Cerebellar cortex (tissue), 1 donor: ENCODE measurements at regions not wholly inside any gene's neighbourhood (a gene's known extent, or its start where the extent isn't known, plus 50 kb on each side); places are given as distances from the start of the nearest gene placed in this dataset.

Experiments
- DNase-seq: peaks from one replicate; pipeline ENCODE4 v3.0.0-alpha.2; 2015; ENCODE audit warnings: low spot score

DNA sequence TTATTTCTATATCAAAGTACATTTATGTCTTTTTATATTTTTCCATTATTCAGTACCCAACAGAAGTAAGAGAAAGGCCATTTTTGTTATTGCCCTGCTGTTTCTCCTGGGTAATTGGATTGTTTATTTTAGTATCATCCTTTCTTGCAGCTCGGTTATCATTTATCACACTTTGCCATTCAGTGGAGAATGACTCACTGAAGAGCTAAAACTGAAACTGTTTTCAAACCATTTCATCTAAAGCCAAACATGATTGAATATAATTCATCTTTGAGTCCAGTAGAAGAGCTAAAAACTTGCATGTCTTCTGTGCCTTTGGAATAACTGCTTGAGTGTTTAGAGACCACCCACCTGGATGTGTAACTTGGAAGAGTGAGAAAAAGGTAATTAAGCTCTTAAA lies 139.5 kb upstream of the PRDM9 start:
- no peak for DNase-seq

DNA sequence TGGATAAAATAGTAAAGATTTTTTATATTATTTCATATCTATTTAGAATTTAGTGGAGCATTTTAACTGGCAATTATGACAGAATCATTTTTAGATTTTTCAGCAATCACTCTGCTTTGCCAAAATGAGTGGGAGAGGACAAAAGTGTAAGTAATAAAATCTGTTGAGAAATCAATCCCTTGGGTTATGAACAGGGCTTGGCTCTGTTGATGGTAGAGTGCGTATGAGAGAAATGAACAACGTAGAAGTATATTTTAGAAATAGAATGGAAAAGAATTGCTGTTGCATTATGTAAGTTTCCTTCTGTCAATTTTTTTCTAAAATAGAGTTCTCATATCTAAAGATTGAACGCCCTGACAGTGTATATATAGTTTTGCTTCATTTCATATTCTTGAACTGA lies 154.1 kb upstream of the PRDM9 start:
- DNase-seq, result no peak

DNA sequence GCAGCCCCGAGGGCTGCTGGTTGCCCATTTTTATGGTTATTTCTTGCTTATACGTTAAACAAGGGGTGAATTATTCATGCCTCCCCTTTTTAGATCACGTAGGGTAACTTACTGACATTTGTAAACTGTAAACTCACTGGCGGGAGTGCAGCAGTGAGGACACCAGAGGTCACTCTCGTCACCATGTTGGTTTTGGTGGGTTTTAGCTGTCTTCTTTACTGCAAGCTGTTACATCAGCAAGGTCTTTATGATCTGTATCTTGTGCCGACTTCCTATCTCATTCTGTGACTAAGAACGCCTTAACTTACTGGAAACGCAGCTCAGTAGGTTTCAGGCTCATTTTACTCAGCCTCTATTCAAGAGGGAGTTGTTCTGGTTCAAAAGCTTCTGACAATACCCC lies 155.0 kb upstream of the PRDM9 start:
- DNase-seq, result no peak

DNA sequence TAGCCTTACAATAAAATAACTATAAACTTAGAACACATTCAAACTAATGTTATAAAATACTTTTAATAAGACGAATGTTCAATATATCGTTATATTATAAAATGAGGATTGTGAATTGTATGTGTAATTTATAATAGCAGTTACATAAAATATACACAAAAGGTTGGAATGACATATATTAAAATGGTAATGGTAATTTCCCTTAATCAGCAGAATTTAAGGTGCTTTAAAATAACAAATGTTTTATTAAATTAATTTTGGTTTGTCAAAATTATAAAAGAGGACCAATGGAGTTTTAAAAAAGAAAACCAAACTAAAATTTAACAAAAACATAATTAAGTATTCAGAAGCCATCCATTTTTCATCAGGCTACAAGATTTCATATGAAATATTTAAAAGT lies 164.3 kb upstream of the PRDM9 start:
- no peak for DNase-seq

DNA sequence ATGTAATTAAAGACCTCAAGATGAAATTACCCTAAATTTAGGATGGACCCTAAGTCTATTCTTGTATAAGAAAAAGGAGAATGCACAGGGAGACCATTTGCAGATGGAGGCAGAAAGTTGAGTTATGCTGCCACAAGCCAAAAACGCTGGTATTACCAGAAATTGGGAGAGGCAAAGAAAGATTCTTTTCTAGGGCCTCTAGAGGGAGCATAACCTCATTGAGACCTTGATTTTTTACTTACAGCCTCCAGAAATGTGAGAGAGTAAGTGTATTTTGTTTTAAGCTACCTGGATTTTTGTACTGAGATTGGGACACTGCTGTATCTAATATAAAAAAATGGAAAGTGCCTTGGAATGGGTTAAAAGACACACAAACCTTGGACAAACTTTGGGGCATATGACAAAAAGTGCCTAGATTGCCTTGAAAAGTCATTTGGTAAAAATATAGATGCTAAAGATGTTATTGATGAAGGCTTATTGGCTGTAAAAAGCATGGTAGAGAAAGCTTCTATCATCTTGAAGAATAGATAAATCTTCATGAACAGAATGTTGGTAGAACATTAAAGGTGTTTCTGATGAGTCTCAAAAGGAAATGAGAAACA lies 174.7 kb upstream of the PRDM9 start:
- DNase-seq, result peak; percentile 11

DNA sequence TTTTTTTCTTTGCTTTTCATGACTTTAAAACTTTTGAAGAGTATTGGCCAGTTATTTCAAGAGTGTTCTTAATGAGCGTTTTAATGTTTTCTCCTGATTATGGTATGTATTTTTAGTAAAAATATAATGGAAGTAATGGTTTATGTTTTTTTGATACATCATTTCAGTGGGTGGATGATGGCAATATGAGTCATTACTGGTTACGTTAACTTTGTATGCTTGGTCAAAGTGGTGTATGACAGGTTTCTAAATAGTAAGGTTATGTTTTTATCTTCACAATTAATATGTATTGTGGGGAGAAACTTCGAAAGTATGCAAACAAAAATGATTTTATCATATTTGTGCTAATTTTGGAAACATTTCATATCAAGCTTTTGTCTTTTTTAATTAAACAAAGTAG lies 176.7 kb upstream of the PRDM9 start:
- DNase-seq, result no peak

DNA sequence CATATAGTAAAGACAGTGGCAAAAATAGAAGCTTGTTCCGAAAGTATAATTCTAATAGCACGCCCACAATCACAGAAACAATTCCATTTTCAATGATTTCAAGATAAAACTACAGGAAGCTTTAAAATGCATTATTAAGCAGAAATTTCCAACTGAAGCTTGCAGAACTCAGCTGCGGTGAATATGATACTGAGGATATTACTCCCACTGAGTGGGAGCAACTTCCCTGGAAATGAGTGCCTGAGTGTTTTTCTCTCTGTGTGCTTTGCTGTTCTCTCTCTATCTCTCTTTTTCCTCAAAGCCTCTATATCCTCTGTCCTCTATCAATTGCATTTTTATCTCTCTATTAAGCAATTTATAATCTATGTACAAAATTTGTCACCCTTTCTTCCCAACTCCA lies 187.5 kb upstream of the PRDM9 start:
- DNase-seq, result no peak

DNA sequence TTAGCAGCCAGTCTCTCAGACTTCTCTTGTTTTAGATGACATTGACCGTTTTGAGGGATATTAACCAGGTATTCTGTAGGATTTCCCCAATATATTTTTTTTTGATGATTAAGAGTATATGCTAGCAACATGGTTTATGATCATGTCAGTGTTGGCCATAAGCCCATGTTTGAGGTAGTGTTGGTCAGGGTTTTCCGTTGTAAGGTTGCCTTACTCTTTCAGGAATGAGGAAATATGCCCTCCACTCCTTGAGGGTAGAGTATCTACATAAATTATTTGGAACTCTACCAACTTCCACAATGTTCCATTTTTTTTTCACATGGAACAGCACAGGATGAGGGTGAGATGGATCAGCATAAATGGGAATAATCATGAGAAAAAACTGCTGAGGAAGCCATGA lies 188.4 kb upstream of the PRDM9 start:
- no peak for DNase-seq

DNA sequence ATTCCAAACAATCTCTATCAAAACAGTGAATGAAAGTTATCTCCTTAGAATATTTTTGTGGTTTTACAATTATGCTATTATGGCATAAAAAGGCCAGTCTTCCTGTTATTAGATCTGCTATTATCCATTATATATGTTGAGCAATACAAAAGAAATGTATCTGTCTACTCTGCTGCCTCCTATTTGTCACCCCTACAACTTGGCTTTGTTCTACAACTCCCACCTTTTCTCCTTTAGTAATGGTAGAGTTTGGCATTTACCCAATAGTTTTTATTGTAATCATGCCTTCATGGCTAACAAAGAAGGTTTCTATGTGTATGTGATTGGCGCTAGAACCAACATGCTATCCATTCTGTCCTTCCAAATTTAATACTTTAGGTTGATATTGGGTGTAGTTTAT lies 189.2 kb upstream of the PRDM9 start:
- DNase-seq, result no peak

DNA sequence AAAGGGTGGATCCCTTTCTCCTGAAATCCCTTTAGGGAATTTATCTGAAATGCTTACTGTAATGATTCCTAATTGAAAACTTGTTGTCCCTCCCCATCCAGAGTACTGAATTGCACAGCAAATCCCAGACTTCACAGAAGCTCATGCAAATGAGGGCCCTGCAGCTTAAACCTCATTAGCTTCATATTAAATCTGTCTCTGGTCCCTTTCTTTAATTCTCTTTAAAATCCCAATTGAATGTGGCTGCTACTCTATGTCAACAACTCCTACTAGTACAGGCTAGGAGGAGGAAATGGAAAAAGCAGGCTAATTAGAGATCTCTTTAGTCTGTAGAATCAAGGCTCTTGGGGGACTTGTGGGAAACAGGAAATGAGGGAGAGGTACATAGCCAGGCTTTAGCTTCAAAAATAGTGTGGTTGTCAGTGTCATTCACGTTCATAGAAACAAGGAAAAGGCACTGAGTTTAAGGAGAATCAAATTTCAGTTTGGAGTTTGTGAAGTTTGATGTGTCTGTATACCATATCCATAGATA lies 191.3 kb upstream of the PRDM9 start:
- DNase-seq, result no peak

DNA sequence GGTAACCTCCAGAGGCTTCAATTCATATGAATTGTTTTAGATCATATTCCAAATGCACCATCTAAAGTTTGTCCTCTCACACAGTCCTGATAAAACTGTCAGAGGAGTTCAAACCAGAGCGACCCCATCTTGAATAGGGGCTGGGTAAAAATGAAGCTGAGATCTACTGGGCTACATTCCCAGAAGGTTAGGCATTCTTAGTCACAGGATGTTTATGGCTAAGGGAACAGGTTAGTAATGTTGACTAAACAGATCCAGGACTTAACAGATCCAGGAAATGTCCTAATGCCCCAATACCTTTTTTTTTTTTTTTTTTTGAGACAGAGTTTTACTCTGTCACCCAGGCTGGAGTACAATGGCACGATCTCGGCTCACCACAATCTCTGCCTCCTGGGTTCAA lies 192.6 kb upstream of the PRDM9 start:
- no peak for DNase-seq

DNA sequence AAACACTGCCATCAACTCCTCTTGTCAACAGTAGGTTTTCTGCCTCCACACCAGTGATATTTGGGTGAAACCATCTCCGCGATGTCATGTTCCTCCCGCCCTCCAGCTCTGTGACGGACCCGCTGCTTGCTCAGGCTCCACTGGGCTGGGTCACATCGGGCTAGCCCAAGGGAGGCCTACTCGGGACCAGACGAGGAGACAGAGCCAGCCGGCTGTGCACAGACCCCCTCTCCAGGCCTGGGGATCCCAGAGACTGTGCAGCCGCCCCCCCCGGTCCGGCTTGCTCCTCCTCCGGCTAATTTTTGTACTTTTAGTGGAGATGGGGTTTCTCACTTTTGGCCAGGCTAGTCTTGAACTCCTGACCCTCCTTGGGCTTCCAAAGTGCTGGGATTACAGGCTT lies 202.4 kb upstream of the PRDM9 start:
- DNase-seq, result no peak

DNA sequence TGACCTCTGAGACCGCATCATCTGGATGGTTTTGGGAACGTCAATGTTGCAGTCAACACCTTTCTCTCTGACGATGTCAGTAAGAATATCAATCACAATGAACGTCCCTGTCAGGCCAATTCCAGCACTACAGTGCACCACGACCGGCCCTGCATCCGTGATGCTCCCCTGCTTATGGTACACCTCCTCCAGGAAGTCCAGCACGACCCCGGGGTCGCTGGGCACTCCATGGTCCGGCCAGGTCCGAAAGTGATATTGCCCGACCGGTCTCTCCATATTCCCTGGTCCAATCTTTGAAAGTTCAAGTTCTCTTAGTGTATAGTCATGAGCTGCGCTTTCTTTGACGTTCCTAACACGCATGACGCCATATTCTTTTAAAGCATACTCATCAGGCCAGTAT lies 203.6 kb upstream of the PRDM9 start:
- no peak for DNase-seq

DNA sequence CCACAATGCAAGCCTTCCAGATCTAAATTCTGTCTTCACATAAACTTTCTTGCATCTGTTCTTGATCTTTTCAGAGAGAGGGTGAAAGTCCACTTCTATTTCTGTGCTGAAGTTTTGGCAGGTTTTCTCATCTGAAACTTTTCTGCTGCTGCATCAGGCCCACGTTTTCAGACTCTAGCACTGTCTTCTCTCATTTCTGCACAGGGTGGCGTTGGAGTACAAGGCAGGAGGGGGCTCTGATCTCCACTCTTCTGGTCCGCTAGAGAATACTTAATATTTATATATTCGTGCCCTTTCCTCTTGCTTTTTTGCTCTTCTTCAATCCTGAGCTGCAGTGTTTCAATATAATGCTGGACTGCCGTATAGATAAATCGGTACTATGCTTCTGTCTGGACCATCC lies 204.0 kb upstream of the PRDM9 start:
- DNase-seq, result no peak

DNA sequence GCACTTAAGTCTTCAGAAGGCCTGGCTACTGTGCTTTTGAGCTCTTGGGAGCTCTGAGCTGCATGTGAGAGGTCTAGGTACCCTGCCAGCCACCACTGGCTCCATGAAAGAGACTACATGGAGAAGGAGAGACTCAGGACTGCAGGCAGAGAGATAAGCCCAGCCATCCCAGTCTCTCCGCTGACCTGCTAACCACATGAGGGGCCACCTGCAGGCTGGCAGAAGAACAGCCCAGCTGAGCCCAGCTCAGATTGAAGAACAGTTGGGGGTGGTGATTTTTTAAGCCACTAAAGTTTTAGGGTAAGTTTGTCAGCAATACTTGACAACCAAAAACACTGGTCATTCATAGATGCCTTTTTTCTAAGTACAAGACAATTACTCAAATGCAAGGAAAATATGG lies 205.0 kb upstream of the PRDM9 start:
- no peak for DNase-seq

DNA sequence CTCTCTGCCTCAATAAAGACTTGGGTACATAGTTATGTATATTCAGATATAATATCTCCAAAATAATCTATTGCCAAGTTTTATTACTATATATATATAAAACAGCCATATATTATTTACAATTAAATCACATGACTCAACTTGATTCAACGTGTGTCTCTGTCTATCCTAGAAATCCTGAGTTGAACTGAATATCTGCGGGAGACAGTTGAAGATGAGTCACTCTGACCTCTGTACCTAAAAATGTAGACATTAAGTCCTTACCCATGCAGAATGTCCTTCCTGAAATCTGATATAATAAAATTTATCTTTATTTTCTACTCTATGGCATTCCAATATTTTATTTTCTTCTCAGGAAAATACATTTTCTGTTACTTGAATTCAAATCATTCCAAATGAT lies 218.2 kb upstream of the PRDM9 start:
- DNase-seq, result no peak

DNA sequence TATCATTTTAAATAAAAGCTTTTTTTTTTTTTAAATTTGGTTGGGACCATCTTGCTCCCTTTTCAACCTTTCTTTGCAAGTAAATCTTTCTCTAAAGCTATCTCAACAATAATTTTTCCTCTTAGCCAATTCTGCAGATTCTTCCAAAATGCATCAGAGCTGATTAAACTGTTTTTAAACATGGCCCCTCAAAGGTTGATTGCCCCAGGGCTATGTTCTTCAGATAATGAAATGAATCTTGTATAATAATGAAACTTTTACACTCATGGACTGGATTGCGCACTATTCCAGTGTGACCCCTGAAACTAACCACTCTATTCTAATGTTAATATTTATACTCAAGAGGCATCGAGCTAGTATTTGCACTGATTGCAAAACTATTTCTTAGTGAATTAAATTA lies 222.8 kb upstream of the PRDM9 start:
- no peak for DNase-seq

DNA sequence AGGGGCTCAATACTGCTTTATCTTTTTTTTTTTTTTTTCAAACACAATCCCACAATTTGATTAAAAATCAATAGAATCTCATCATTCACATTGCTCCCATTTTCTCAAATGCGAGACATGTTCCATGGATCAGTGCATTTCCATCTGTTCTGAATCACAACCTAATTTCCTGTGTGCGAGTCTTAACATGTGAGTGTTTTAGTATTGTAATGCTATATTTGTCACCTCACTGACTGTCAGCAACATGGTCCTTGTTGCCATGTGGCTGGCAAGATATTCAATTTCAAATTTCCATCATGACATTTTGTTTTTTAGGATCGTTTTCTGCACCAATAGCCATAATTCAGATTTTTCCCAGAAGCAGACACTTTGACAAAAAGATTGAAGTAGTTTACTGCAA lies 233.2 kb upstream of the PRDM9 start:
- no peak for DNase-seq

DNA sequence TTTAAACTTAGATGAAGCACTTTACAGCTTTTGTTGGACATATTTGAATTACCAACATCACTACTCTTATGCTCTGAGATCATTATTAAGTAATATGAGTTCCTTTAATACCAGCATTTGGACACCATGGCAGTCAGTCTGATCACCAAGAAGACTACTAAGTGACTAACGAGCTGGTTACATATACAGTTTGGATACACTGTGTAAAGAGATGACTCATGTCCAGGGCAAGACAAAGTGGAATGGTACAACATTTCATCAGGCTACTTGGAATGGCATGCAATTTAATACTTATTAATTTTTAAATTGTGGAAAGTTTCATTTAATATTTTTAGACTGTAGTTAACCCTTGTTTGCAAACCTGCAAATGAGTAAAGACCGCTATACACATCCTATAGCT lies 237.4 kb upstream of the PRDM9 start:
- no peak for DNase-seq

DNA sequence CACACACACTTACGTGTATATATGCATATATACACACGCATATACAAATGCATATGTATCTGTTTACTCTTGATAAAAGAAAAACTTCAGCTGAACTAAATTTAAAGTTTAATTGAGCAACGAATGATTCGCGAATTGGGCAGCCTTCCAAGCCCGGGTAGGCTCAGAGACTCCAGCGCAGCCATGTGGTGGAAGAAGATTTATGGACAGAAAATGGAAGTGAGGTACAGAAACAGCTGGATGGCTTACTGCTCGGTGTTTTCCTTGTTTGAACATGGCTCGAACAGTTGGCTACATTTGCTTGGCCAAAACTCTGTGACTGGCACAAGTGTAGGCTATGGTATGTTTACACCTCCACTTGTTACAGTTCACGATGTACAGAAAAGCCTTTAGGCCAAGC lies 239.3 kb upstream of the PRDM9 start:
- DNase-seq, result no peak

DNA sequence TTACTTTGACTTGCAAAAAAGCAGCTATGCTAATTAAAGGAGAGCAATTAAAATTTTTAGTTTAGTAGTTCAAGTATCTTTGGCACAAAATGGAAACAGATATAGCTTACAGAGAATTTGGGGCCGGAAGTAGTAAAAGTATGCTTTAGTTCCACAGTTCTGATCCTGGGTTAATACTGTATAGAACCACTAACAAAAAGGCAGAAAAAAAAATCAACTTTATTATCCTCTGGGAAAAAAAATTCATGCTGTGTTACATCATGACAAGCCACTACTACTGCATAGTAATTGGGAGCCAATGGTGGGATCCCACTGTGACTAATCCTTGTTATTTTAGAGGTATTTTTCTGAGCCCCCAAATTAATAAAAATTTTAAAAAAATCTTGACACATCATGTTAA lies 246.8 kb upstream of the PRDM9 start:
- DNase-seq, result no peak

DNA sequence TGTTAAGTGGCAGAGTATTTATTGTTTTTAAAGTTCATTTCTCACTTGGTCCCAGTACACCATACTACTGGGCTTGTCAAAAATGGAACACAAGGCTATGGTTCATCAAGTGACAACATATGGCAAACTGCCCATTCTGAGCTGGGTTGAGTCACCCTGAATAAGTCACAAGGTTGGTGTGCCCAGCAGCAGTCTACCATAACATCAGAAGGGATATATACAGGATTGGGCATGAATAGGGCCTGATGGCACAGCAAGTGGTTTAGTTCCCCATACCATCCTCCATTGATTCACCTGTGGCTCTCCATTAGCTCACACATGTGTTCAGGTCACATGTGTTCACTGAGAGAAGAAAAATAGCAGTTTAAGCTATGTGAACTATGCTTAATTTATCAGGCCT lies 249.8 kb upstream of the PRDM9 start:
- no peak for DNase-seq

DNA sequence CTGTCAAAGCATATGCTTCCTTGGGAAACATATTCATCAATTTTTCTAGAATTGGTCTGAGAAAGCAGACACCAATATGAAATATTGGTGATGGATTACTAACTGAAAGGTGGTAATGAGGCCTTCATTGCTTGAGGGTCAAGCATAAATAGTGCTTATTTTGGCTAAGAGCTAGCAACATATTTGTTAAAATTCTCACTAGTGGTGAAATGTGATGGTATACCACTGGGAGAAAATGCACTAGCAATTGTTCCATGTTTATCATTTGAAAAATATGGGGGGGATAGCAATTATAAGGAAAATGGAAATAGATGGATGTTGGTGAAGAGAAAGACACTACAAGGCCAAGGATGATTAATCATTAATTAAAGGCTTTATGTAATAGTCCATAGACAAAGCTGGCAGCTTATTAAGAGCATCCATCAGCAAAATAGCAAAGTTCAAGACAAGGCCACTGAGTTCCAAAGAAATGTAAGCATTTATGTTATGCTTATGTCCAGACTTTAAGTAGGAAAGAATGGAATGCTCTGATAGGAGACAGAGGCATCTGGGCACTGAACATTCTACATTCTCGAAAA lies 253.7 kb upstream of the PRDM9 start:
- no peak for DNase-seq

DNA sequence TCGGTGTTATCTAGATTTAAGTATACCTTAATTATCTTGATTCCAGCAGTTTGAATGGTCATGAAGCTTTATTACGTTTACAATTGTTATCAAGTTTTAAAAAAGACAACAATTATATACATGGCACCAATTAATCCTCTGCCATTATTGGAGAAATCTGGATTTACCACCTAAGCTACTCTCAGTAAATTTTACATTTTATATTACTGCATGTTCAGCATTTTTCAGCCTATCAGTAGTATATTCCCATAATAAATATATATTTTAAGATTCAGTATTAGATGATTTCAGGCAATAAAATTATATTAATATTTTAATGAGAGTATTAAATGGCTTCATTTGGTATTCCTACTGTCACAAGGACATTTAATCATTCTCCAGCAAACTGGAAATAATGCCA lies 264.5 kb upstream of the PRDM9 start:
- DNase-seq, result no peak
